Fibroblast of the aortic adventitia (primary cell): ENCODE measurements at regions not wholly inside any gene's neighbourhood (a gene's known extent, or its start where the extent isn't known, plus 50 kb on each side); places are given as distances from the start of the nearest gene placed in this dataset.
A peak's percentile ranks its signal among the peaks of the same experiment; 100 is the strongest.

Source experiments
- DNase-seq: peaks from one replicate; pipeline ENCODE4 v3.0.0-alpha.2; 2010; ENCODE audit warnings: low read depth
- H3K4me3 ChIP-seq: 2 replicates; pipeline ENCODE4 v1.5.1; 2011; ENCODE audit warnings: low read depth, mild to moderate bottlenecking, control low read depth, low read length, moderate library complexity
- TF ChIP-seq, protein P1 (sequence below): IDR thresholded peaks from 2 replicates; pipeline ENCODE4 v1.5.1; 2011; ENCODE audit warnings: mild to moderate bottlenecking, low read length, control low read depth, inconsistent platforms; ENCODE audit not compliant: insufficient read depth

DNA sequence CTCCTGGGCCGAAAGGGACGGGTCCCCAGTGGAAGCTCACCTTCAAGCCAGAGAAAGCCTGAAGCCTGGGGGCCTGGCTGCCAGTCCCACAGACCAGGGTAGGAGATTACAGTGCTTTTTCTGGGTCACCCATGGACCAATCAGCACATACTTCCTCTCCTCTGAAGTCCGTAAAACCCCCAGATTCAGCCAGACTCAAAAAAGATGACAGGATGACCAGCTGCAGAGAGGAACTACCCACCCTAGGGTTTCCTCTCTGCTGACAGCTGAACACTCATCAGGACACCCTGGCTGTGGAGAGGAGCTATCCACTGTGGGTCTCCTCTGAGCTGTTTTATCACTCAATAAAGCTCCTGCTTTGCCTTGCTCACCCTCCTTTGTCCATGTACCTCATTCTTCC lies 78.0 kb downstream of the SAMD9 start:
- no peak overlapping the region for H3K4me3 ChIP-seq
- DNase-seq, result no peak
- TF ChIP-seq, protein P1, sequence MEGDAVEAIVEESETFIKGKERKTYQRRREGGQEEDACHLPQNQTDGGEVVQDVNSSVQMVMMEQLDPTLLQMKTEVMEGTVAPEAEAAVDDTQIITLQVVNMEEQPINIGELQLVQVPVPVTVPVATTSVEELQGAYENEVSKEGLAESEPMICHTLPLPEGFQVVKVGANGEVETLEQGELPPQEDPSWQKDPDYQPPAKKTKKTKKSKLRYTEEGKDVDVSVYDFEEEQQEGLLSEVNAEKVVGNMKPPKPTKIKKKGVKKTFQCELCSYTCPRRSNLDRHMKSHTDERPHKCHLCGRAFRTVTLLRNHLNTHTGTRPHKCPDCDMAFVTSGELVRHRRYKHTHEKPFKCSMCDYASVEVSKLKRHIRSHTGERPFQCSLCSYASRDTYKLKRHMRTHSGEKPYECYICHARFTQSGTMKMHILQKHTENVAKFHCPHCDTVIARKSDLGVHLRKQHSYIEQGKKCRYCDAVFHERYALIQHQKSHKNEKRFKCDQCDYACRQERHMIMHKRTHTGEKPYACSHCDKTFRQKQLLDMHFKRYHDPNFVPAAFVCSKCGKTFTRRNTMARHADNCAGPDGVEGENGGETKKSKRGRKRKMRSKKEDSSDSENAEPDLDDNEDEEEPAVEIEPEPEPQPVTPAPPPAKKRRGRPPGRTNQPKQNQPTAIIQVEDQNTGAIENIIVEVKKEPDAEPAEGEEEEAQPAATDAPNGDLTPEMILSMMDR, result no peak

DNA sequence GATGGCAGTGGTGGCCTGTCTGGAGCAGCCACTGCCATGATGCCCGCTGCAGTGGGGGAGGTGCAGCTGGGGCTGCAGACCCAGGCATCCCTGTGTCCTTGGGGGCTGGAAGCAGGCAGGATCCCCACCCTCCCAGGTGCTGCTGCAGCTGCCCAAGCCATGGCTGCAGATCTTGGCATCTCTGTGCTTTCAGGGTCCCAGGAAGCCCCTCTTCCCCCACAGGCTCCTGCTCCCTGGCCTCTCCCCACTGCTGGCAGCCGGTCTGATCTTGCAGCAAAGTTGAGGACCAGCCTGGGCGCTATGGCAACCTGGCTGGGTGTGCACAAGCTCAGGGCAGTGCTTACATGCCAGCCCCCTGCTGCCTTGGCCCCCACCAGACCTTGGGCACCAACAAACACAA lies 78.5 kb downstream of the SAMD9 start:
- H3K4me3 ChIP-seq, result no peak overlapping the region
- DNase-seq, result no peak
- TF ChIP-seq, protein P1, result no peak

DNA sequence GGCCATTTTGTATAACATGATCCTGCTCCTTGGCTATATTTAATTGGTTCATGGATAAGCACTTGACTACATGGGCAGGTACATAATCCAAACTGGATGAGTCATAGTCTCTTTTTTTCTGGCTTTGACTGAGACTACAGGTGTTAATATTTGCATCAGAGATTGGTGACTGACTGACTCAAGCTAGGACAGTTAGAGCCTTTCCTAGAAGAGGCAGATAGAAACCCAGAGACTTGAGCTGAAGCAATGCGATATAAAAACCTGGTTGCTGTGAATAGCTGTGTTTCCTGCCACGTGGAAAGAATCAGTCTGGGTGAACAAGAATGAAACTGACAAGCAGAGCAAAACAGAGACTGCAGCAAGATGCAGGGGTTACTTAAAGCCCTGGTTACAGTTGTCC lies 81.0 kb downstream of the SAMD9 start:
- TF ChIP-seq, protein P1, result no peak
- H3K4me3 ChIP-seq, result no peak overlapping the region
- DNase-seq, result no peak

DNA sequence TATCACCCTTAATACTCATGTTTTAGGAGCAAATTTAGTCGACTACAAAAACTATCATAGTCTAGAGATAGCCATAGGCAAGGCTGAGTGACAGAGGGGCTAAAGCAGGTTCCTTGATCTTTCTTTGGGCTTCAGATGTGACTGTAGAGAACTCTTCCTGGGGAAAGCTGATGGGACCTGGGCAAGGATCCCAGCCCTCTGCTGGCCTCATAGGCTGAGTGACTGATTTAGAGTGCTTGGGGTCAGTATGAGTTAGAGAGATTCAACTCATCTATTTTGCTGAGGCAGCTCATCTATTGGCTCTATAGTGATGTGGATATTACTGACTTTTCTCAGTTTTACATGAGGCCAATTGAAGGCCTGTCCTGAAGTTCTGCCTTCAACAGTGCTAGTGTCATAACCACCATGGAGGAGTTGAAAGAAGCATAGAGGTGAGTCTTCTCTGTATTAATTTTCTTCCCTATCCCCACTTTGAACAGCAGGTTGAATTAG lies 81.6 kb downstream of the SAMD9 start:
- DNase-seq, result no peak
- TF ChIP-seq, protein P1, result no peak

DNA sequence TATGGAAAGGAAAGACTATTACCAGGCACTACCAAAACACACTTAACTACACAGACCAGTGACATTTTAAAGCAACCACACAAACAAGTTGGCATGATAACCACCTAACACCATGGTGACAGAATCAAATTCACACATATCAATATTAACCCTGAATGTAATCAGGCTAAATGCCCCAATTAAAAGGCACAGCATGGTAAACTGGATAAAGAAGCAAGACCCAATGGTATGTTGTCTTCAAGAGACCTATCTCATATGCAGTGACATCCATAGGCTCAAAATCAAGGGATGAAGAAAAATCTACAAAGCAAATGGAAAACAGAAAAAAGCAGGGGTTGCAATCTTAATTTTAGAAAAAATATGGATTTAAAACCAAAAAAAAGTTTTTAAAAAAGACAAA lies 86.0 kb downstream of the SAMD9 start:
- H3K4me3 ChIP-seq, result no peak overlapping the region
- TF ChIP-seq, protein P1, result no peak
- no peak for DNase-seq

More for the DNA sequence above, 81.6 kb downstream of the SAMD9 start:
- no peak overlapping the region for H3K4me3 ChIP-seq

DNA sequence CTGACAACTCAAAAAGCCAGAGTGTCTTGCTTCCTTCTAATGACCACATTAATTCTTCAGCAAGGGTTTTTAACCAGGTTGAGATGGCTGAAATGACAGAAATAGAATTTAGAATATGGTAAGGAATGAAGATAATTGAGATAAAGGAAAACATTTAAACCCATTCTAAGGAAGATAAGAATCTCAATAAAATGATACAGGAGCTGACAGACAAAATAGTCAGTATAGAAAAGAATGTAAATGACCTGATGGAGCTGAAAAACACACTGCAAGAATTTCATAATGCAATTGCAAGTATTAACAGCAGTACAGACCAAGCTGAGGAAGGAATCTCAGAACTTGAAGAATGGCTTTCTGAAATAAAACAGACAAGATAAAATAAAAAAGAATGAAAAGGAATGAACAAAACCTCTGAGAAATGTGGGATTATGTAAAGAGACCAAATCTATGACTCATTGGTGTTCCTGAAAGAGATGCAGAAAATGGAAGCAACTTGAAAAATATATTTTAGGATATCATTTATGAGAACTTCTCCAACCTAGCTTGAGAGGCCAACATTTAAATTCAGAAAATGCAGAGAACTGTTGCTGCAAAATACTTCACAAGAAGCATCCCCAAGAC lies 87.1 kb downstream of the SAMD9 start:
- TF ChIP-seq, protein P1, result no peak
- DNase-seq, result peak; percentile 23
- no peak overlapping the region for H3K4me3 ChIP-seq

DNA sequence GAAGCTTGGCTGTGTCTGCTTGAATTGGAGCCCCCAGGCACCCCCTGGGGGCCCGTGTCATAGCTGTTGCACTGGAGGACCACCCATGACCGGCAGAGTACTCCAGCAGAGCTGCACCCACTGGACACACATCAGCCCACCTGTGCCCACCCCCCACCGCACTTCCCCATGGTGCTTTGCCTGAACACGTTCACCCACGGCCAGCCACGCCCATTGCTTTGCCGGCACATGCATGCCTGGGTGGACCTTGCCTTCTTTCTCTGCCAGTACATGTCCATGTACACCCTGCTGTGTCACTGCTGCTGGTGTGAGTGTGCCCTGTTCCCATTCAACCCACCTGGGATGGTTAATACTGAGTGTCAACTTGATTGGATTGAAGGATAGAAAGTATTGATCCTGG lies 88.7 kb downstream of the SAMD9 start:
- no peak overlapping the region for H3K4me3 ChIP-seq
- TF ChIP-seq, protein P1, result no peak
- no peak for DNase-seq
